T-cell (primary cell): ENCODE measurements at regions not wholly inside any gene's neighbourhood (a gene's known extent, or its start where the extent isn't known, plus 50 kb on each side); places are given as distances from the start of the nearest gene placed in this dataset.
"Not testable (repeated sequence)": the region's sequence is repeated elsewhere in the genome, so short reads cannot be mapped to it uniquely, and the experiment has no call there.

Source experiments
- ATAC-seq, 4 experiments: fragments of 200-7000 bp in 3 of 4; fragments of 150-1000 bp in 1 of 4; cut with Tn5 transposase; replicated peaks in 1 of 4; 1 replicate in 3 of 4; 2 replicates in 1 of 4; pipeline ENCODE4 v1.10.0; 2021; ENCODE audit warnings: moderate library complexity in 3 of 4, mild to moderate bottlenecking in 2 of 4, moderate number of reproducible peaks in 1 of 4
- CTCF ChIA-PET, 2 donors: fragments of 300-600 bp; sonication (Branson Sonifier 250); formaldehyde crosslinking; loops; one replicate each; lab custom pipeline; 2022; ENCODE audit warnings: antibody characterized with exemption in 2 of 2; lab: Charles Lee
- POLR2A ChIA-PET, 2 donors: fragments of 300-600 bp; sonication (Branson Sonifier 250); formaldehyde crosslinking; loops; one replicate each; lab custom pipeline; 2022; ENCODE audit warnings: antibody characterized with exemption in 2 of 2; lab: Charles Lee
- DNase-seq, 35 experiments: peaks; one replicate each; pipeline versions ENCODE4 v3.0.0 to v3.0.0-alpha.2; 2013 to 2023
- H3K27ac ChIP-seq: one replicate; pipeline ENCODE4 v1.5.1; 2013; ENCODE audit warnings: low read length
- H3K27me3 ChIP-seq, 2 experiments: replicated peaks in 1 of 2; 1 replicate in 1 of 2; 2 replicates in 1 of 2; pipeline versions ENCODE4 v1.6.1 to v1.7.0; 2013; ENCODE audit warnings: low read length in 1 of 2, mixed read lengths in 1 of 2; ENCODE audit not compliant: control insufficient read depth in 2 of 2, insufficient read depth in 2 of 2; ENCODE audit errors: extremely low read depth in 1 of 2
- H3K36me3 ChIP-seq, 2 donors: 1 replicate in 1 of 2; 2 replicates in 1 of 2; pipeline versions ENCODE4 v1.6.1 to v1.7.0; 2013; ENCODE audit warnings: low read length in 1 of 2; ENCODE audit not compliant: control insufficient read depth in 2 of 2, insufficient read depth in 1 of 2; ENCODE audit errors: extremely low read depth in 1 of 2
- H3K4me1 ChIP-seq, 2 experiments: 1 replicate in 1 of 2; 2 replicates in 1 of 2; pipeline versions ENCODE4 v1.6.1 to v1.7.0; 2013; ENCODE audit warnings: low read length in 2 of 2, mixed read lengths in 1 of 2; ENCODE audit not compliant: insufficient read depth in 2 of 2, control insufficient read depth in 1 of 2; ENCODE audit errors: extremely low read depth in 1 of 2
- H3K4me3 ChIP-seq, 2 donors: 1 replicate in 1 of 2; 2 replicates in 1 of 2; pipeline versions ENCODE4 v1.5.1 to v1.7.0; 2013; ENCODE audit warnings: mild to moderate bottlenecking in 2 of 2, low read length in 1 of 2, moderate library complexity in 1 of 2; ENCODE audit not compliant: control insufficient read depth in 1 of 2; ENCODE audit errors: extremely low read depth in 1 of 2
- H3K9me3 ChIP-seq: 2 replicates; pipeline ENCODE4 v1.7.0; 2013
- H3K27ac Mint-ChIP-seq, 2 donors: one replicate each; pipeline ENCODE4 v1.8.0; 2020 to 2021; ENCODE audit warnings: mild to moderate bottlenecking in 2 of 2, mixed read lengths in 2 of 2
- H3K27me3 Mint-ChIP-seq, 2 donors: one replicate each; pipeline ENCODE4 v1.8.0; 2021 to 2022; ENCODE audit warnings: mixed read lengths in 2 of 2
- H3K36me3 Mint-ChIP-seq: one replicate; pipeline ENCODE4 v1.8.0; 2021; ENCODE audit warnings: mixed read lengths
- H3K4me1 Mint-ChIP-seq, 3 donors: one replicate each; pipeline ENCODE4 v1.8.0; 2020 to 2022; ENCODE audit warnings: mixed read lengths in 3 of 3, mild to moderate bottlenecking in 1 of 3
- H3K4me3 Mint-ChIP-seq, 3 donors: one replicate each; pipeline ENCODE4 v1.8.0; 2020 to 2022; ENCODE audit warnings: mild to moderate bottlenecking in 3 of 3, mixed read lengths in 3 of 3, moderate library complexity in 3 of 3
- H3K9me3 Mint-ChIP-seq, 3 donors: one replicate each; pipeline ENCODE4 v1.8.0; 2020 to 2022; ENCODE audit warnings: mixed read lengths in 3 of 3
- WGBS: methylation state at CpG from one replicate; pipeline ENCODE4 v1.1.5; 2013; ENCODE audit warnings: missing lambda C conversion rate; ENCODE audit not compliant: insufficient coverage; 5-methylcytosine and 5-hydroxymethylcytosine counted together

- Mint-ChIP-seq H3K4me1 (no peaks in the 10 kb centered on the region), H3K9me3 (peaks cover 10 to 19% (median 13%) of the 10 kb centered on the region in 3 donors), H3K4me3 (no peak overlapping the region), H3K36me3 (no peaks in the 10 kb centered on the region), H3K27me3 (no peaks in the 10 kb centered on the region), H3K27ac (no peak overlapping the region)
- Histone ChIP-seq H3K9me3 (no peaks in the 10 kb centered on the region), H3K4me1 (no peaks in the 10 kb centered on the region), H3K36me3 (no peaks in the 10 kb centered on the region), H3K27ac (no peak overlapping the region), H3K4me3 (no peak overlapping the region), H3K27me3 (no peaks in the 10 kb centered on the region)
- CTCF ChIA-PET = no interaction called here
- 91% methylated on average over 4 of the region's 4 CpGs for WGBS
- POLR2A ChIA-PET = no interaction called here
- DNase-seq (no peak), ATAC-seq (no peak)
Measured at GRCh38 chr4:135412213-135412612, 1210.6 kb upstream of the PABPC4L start.

GRCh38 chr4:135411251-135411650 is 1209.7 kb upstream of the PABPC4L start:
- no peaks in the 10 kb centered on the region for H3K36me3 ChIP-seq
- ChIA-PET POLR2A (no interaction called here), CTCF (no interaction called here)
- ATAC-seq = no peak
- no peak overlapping the region for H3K27ac Mint-ChIP-seq
- no peaks in the 10 kb centered on the region for H3K27me3 ChIP-seq
- H3K4me1 Mint-ChIP-seq = no peaks in the 10 kb centered on the region
- no peaks in the 10 kb centered on the region for H3K9me3 ChIP-seq
- no peaks in the 10 kb centered on the region for H3K36me3 Mint-ChIP-seq
- H3K9me3 Mint-ChIP-seq = peaks cover 6 to 15% (median 13%) of the 10 kb centered on the region in 3 donors
- no peak overlapping the region for H3K27ac ChIP-seq
- WGBS = no CpG with 5 or more reads among the region's 2 CpGs
- H3K27me3 Mint-ChIP-seq = no peaks in the 10 kb centered on the region
- H3K4me1 ChIP-seq = no peaks in the 10 kb centered on the region
- H3K4me3 Mint-ChIP-seq = no peak overlapping the region
- no peak for DNase-seq
- H3K4me3 ChIP-seq = no peak overlapping the region

- H3K4me1 Mint-ChIP-seq, ATAC-seq, H3K27me3 Mint-ChIP-seq, DNase-seq, H3K9me3 ChIP-seq, CTCF ChIA-PET, H3K4me3 ChIP-seq, H3K36me3 ChIP-seq, H3K27ac Mint-ChIP-seq, POLR2A ChIA-PET, H3K27ac ChIP-seq, H3K4me3 Mint-ChIP-seq, H3K36me3 Mint-ChIP-seq, H3K27me3 ChIP-seq, H3K4me1 ChIP-seq: not testable (repeated sequence)
- H3K9me3 Mint-ChIP-seq = peaks cover 7 to 27% (median 10%) of the 10 kb centered on the region in 3 donors
- WGBS = no CpG with 5 or more reads among the region's 4 CpGs
Measured at GRCh38 chr4:135409261-135409660, 1207.7 kb upstream of the PABPC4L start.

GRCh38 chr4:135408109-135408508 is 1206.5 kb upstream of the PABPC4L start:
- POLR2A ChIA-PET = no interaction called here
- ATAC-seq (no peak), DNase-seq (no peak)
- Histone ChIP-seq H3K4me3 (no peak overlapping the region), H3K27me3 (no peaks in the 10 kb centered on the region), H3K4me1 (no peaks in the 10 kb centered on the region), H3K36me3 (no peaks in the 10 kb centered on the region), H3K9me3 (no peaks in the 10 kb centered on the region), H3K27ac (no peak overlapping the region)
- WGBS = 96% methylated on average over 10 of the region's 12 CpGs
- no peak overlapping the region for H3K27ac Mint-ChIP-seq
- H3K9me3 Mint-ChIP-seq = peaks cover 10 to 29% (median 11%) of the 10 kb centered on the region in 3 donors
- H3K27me3 Mint-ChIP-seq = no peaks in the 10 kb centered on the region
- no peak overlapping the region for H3K4me3 Mint-ChIP-seq
- no peaks in the 10 kb centered on the region for H3K4me1 Mint-ChIP-seq
- CTCF ChIA-PET = no interaction called here
- H3K36me3 Mint-ChIP-seq = no peaks in the 10 kb centered on the region

- 92% methylated on average over 13 of the region's 22 CpGs for WGBS
Measured at GRCh38 chr4:135406597-135406996, 1205.0 kb upstream of the PABPC4L start.

GRCh38 chr4:135385830-135386581 is 1184.4 kb upstream of the PABPC4L start:
- ATAC-seq = no peak
- Mint-ChIP-seq H3K27ac (no peak overlapping the region), H3K4me3 (no peak overlapping the region), H3K9me3 (peaks cover 5 to 13% (median 12%) of the 10 kb centered on the region in 3 donors), H3K4me1 (no peaks in the 10 kb centered on the region), H3K27me3 (no peaks in the 10 kb centered on the region), H3K36me3 (no peaks in the 10 kb centered on the region)
- Histone ChIP-seq H3K4me1 (no peaks in the 10 kb centered on the region), H3K4me3 (no peak overlapping the region), H3K27me3 (no peaks in the 10 kb centered on the region), H3K27ac (no peak overlapping the region), H3K9me3 (no peaks in the 10 kb centered on the region), H3K36me3 (no peaks in the 10 kb centered on the region)
- ChIA-PET POLR2A (no interaction called here), CTCF (no interaction called here)
- 76% methylated on average over 6 of the region's 10 CpGs for WGBS
- DNase-seq = no peak

More at GRCh38 chr4:135406597-135406996, 1205.0 kb upstream of the PABPC4L start:
- H3K27me3 Mint-ChIP-seq, H3K36me3 Mint-ChIP-seq, H3K4me3 Mint-ChIP-seq, H3K27ac Mint-ChIP-seq, H3K36me3 ChIP-seq, POLR2A ChIA-PET, H3K27ac ChIP-seq, H3K9me3 ChIP-seq, DNase-seq, H3K27me3 ChIP-seq, ATAC-seq, H3K4me1 ChIP-seq, H3K4me1 Mint-ChIP-seq, CTCF ChIA-PET, H3K4me3 ChIP-seq: not testable (repeated sequence)
- peaks cover 3 to 25% (median 10%) of the 10 kb centered on the region in 3 donors for H3K9me3 Mint-ChIP-seq
